AG04450 (cell line): ENCODE measurements at regions not wholly inside any gene's neighbourhood (a gene's known extent, or its start where the extent isn't known, plus 50 kb on each side); places are given as distances from the start of the nearest gene placed in this dataset.
"Not testable (repeated sequence)": the region's sequence is repeated elsewhere in the genome, so short reads cannot be mapped to it uniquely, and the experiment has no call there.

Source experiments
- CTCF ChIA-PET: fragments of 300-600, 350-600 bp; formaldehyde crosslinking; extraction: SDS; loops from one replicate; lab custom pipeline; 2022; ENCODE audit warnings: antibody characterized with exemption, inconsistent platforms; lab: Charles Lee
- POLR2A ChIA-PET: fragments of 350-600 bp; formaldehyde crosslinking; extraction: SDS; loops from one replicate; lab custom pipeline; 2021; ENCODE audit warnings: antibody characterized with exemption, inconsistent platforms; lab: Yijun Ruan, JAX
- DNase-seq: peaks from one replicate; pipeline ENCODE4 v3.0.0-alpha.2; 2011; ENCODE audit warnings: low read depth, low spot score
- H3K27ac ChIP-seq: one replicate; pipeline ENCODE4 v1.5.1; 2012; ENCODE audit warnings: low read depth, low read length, control low read depth
- H3K27me3 ChIP-seq: one replicate; pipeline ENCODE4 v1.6.0; 2012; ENCODE audit warnings: low read length; ENCODE audit not compliant: control insufficient read depth, insufficient read depth
- H3K4me3 ChIP-seq: 2 replicates; pipeline ENCODE4 v1.5.1; 2011; ENCODE audit warnings: mild to moderate bottlenecking, low read depth, low read length, control low read depth
- H3K9me3 ChIP-seq: 2 replicates; pipeline ENCODE4 v1.5.1; 2012; ENCODE audit warnings: low read length; ENCODE audit not compliant: control insufficient read depth, insufficient read depth
- CTCF ChIP-seq: IDR thresholded peaks from 2 replicates; pipeline ENCODE4 v1.5.1; 2011; ENCODE audit warnings: low read depth, low read length, control low read depth, inconsistent platforms

DNA sequence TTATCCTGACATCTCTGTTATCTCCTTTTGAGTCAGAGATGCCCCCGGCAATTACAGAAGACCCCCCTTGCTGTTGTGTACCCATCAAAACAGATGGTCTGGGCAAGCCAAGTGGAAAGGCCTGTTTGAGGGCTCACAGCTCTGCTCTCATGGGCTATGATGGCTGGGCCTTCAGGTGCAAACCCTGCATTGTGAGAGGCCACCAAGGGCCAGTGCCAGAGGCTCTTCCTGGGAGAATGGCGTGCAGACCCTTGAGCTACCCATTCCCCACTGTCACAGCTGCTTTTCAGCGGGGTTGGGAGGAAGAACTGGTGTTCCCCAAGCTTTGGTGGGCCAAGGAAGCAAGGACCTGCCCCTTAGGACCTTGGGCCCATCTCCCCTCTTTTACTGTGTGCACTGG is 174.7 kb upstream of the PPP1R26 start:
- CTCF ChIA-PET, result no interaction called here
- TF ChIP-seq CTCF, result no peak
- H3K4me3 ChIP-seq, result no peak overlapping the region
- H3K27me3 ChIP-seq, result no peaks in the 10 kb centered on the region
- H3K27ac ChIP-seq, result no peak overlapping the region
- H3K9me3 ChIP-seq, result peaks cover 50% of the 10 kb centered on the region
- DNase-seq, result no peak
- POLR2A ChIA-PET, result no interaction called here

DNA sequence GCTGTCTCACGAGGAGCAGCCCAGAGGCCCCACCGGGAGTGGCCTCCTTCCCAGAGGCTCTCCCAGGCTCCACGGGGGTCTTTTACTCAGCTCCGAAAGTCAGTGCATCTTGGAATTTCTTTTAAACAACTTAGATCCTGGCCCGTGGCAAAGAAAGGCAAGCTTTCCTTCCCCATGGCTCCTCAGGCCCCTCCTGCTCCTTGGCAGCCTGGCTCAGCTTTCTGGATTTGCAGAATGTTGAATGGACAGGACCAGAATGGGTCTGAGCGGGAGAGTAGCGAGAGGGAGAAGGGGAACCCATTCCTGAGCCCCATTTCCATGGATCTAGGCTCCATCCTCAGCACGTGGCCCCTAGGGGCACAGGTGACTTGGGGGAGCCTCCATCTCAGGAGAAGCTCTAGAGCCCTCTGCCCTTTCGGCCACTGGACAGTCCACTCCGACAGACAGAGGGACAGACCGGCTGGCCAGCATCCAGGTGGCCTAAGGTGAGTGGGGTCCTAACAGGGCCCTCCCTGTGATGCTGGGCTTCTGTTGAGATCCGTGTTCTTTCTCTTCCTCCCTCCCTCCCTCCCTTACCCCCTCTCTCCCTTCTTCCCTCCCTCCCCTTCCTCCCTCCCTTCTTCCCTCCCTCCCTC is 173.9 kb upstream of the PPP1R26 start:
- no peak for DNase-seq
- CTCF ChIA-PET, result no interaction called here
- H3K27me3 ChIP-seq, result no peaks in the 10 kb centered on the region
- no peak overlapping the region for H3K27ac ChIP-seq
- peaks cover 45% of the 10 kb centered on the region for H3K9me3 ChIP-seq
- POLR2A ChIA-PET, result no interaction called here
- no peak overlapping the region for H3K4me3 ChIP-seq
- TF ChIP-seq CTCF, result no peak

DNA sequence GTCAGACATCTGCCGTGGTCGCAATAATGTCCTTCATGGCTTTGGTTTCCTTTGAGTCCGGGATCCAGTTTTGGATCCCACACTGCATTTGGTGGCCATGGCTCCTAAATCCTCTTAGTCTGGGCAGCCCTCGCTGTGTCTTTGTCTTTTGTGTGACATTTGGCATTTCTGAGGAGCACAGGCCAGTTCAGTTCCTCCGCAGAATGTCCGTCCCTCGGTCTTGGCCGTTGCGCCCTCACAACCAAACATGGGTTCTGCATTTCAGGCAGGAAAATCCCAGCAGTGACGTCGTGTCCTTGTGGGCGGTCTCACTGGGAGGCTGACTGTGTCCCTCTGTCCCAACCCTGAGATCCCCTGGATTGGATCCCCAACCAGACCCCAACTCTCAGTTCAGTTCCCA is 172.9 kb upstream of the PPP1R26 start:
- Histone ChIP-seq H3K9me3 (peaks cover 34% of the 10 kb centered on the region), H3K27me3 (no peaks in the 10 kb centered on the region), H3K4me3 (no peak overlapping the region), H3K27ac (no peak overlapping the region)
- CTCF ChIA-PET, result no interaction called here
- TF ChIP-seq CTCF, result no peak
- POLR2A ChIA-PET, result no interaction called here
- DNase-seq, result no peak

- TF ChIP-seq CTCF, result no peak
- no peak for DNase-seq
- CTCF ChIA-PET, result no interaction called here
- Histone ChIP-seq H3K9me3 (peaks cover 28% of the 10 kb centered on the region), H3K27me3 (no peaks in the 10 kb centered on the region), H3K27ac (no peak overlapping the region), H3K4me3 (no peak overlapping the region)
- POLR2A ChIA-PET, result no interaction called here
Observed at GRCh38 chr9:135307300-135307699, 172.3 kb upstream of the PPP1R26 start.

DNA sequence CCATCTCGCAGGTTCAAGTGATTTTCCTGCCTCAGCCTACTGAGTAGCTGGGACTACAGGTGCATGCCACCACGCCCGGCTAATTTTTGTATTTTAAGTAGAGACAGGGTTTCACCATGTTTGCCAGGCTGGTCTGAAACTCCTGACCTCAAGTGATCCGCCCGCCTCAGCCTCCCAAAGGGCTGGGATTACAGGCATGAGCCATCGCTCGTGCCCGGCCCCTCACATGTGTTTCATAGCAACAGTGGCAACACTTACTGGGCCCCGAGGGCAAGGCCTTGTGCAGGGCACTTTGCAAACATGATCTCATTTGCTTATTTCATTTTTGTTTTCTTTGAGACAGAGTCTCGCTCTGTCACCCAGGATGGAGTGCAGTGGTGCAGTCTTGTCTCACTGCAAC is 171.7 kb upstream of the PPP1R26 start:
- H3K27ac ChIP-seq, CTCF ChIA-PET, POLR2A ChIA-PET, H3K27me3 ChIP-seq, DNase-seq, H3K4me3 ChIP-seq: not testable (repeated sequence)
- peaks cover 22% of the 10 kb centered on the region for H3K9me3 ChIP-seq
